ENCODE measurements at regions not wholly inside any gene's neighbourhood (a gene's known extent, or its start where the extent isn't known, plus 50 kb on each side); places are given as distances from the start of the nearest gene placed in this dataset.

GRCh38 chr2:188151670-188152069 is 140.0 kb upstream of the GULP1 start:
- no peak overlapping the region for H3K27ac ChIP-seq
- TF ChIP-seq CTCF (conservative IDR thresholded peaks at IDR 0.05): no peak
- no peak for TF ChIP-seq ZFX (IDR thresholded peaks at IDR 0.05)

GRCh38 chr2:188158337-188159100 is 133.2 kb upstream of the GULP1 start:
- H3K27ac ChIP-seq: no peak overlapping the region
- TF ChIP-seq CTCF (conservative IDR thresholded peaks at IDR 0.05) (no peak), ZFX (IDR thresholded peaks at IDR 0.05) (no peak)

GRCh38 chr2:188159484-188159883 is 132.2 kb upstream of the GULP1 start:
- TF ChIP-seq CTCF (conservative IDR thresholded peaks at IDR 0.05) (no peak), ZFX (IDR thresholded peaks at IDR 0.05) (no peak)
- no peak overlapping the region for H3K27ac ChIP-seq

GRCh38 chr2:188170356-188170755 is 121.3 kb upstream of the GULP1 start:
- no peak overlapping the region for H3K27ac ChIP-seq
- TF ChIP-seq ZFX (IDR thresholded peaks at IDR 0.05) (no peak), CTCF (conservative IDR thresholded peaks at IDR 0.05) (no peak)

GRCh38 chr2:188176620-188177019 is 115.1 kb upstream of the GULP1 start:
- no peak overlapping the region for H3K27ac ChIP-seq
- no peak for TF ChIP-seq ZFX (IDR thresholded peaks at IDR 0.05)
- no peak for TF ChIP-seq CTCF (conservative IDR thresholded peaks at IDR 0.05)

- H3K27ac ChIP-seq: no peak overlapping the region
- TF ChIP-seq ZFX (IDR thresholded peaks at IDR 0.05): no peak
- TF ChIP-seq CTCF (conservative IDR thresholded peaks at IDR 0.05): no peak
Observed at GRCh38 chr2:188181067-188181838, 110.4 kb upstream of the GULP1 start.

GRCh38 chr2:188181884-188182283 is 109.8 kb upstream of the GULP1 start:
- TF ChIP-seq CTCF (conservative IDR thresholded peaks at IDR 0.05): no peak
- no peak for TF ChIP-seq ZFX (IDR thresholded peaks at IDR 0.05)
- no peak overlapping the region for H3K27ac ChIP-seq
